Endodermal cell (in vitro differentiated cells): ENCODE measurements at regions not wholly inside any gene's neighbourhood (a gene's known extent, or its start where the extent isn't known, plus 50 kb on each side); places are given as distances from the start of the nearest gene placed in this dataset.

Source experiments
- DNase-seq: peaks from one replicate; pipeline ENCODE4 v3.0.0-alpha.2; 2017
- H3K27ac ChIP-seq: 2 replicates; pipeline ENCODE4 v1.5.1; 2013; ENCODE audit warnings: mild to moderate bottlenecking, low read depth, low read length, moderate library complexity
- H3K27me3 ChIP-seq: 2 replicates; pipeline ENCODE4 v1.6.1; 2013; ENCODE audit warnings: mild to moderate bottlenecking, low read length, moderate library complexity; ENCODE audit not compliant: insufficient read depth, control insufficient read depth, poor library complexity, severe bottlenecking
- H3K36me3 ChIP-seq: 2 replicates; pipeline ENCODE4 v1.7.0; 2013; ENCODE audit warnings: mild to moderate bottlenecking, low read length, moderate library complexity; ENCODE audit not compliant: control insufficient read depth, insufficient read depth
- H3K4me1 ChIP-seq: one replicate; pipeline ENCODE4 v1.7.0; 2013; ENCODE audit warnings: low read length; ENCODE audit not compliant: control insufficient read depth, insufficient read depth
- H3K4me3 ChIP-seq: 2 replicates; pipeline ENCODE4 v1.5.1; 2013; ENCODE audit warnings: mild to moderate bottlenecking, low read length, moderate library complexity
- H3K9ac ChIP-seq: 2 replicates; pipeline ENCODE4 v1.6.1; 2013; ENCODE audit warnings: mild to moderate bottlenecking, low read length, moderate library complexity; ENCODE audit not compliant: poor library complexity, severe bottlenecking; ENCODE audit errors: extremely low read depth
- H3K9me3 ChIP-seq: 2 replicates; pipeline ENCODE4 v1.6.1; 2013; ENCODE audit warnings: mild to moderate bottlenecking, low read length, moderate library complexity; ENCODE audit not compliant: control insufficient read depth
- H3K27ac Mint-ChIP-seq: 2 replicates; pipeline ENCODE4 v1.8.0; 2020; ENCODE audit warnings: mixed read lengths
- H3K27me3 Mint-ChIP-seq: 2 replicates; pipeline ENCODE4 v1.8.0; 2021; ENCODE audit warnings: mild to moderate bottlenecking, mixed read lengths; ENCODE audit not compliant: insufficient read depth
- H3K36me3 Mint-ChIP-seq: 2 replicates; pipeline ENCODE4 v1.8.0; 2020; ENCODE audit warnings: low read depth, mixed read lengths
- H3K4me1 Mint-ChIP-seq: 2 replicates; pipeline ENCODE4 v1.8.0; 2020; ENCODE audit warnings: mixed read lengths
- H3K4me3 Mint-ChIP-seq: 2 replicates; pipeline ENCODE4 v1.8.0; 2020; ENCODE audit warnings: mild to moderate bottlenecking, moderate library complexity, mixed read lengths
- H3K9me3 Mint-ChIP-seq: 2 replicates; pipeline ENCODE4 v1.8.0; 2020; ENCODE audit warnings: mild to moderate bottlenecking, mixed read lengths
- WGBS, 2 experiments: methylation state at CpG; one replicate each; pipeline versions ENCODE4 v1.1.5 to v1.1.7; 2013; ENCODE audit warnings: missing lambda C conversion rate in 2 of 2, mixed read lengths in 1 of 2; ENCODE audit not compliant: insufficient coverage in 1 of 2, insufficient read length in 1 of 2; 5-methylcytosine and 5-hydroxymethylcytosine counted together
- TF ChIP-seq, protein P1 (sequence below): fragments of 200-600 bp; sonication (generic); conservative IDR thresholded peaks from 2 replicates; pipeline ENCODE4 v1.5.0; 2021; ENCODE audit warnings: antibody characterized with exemption, mild to moderate bottlenecking

GRCh38 chr7:45259966-45260646 is 102.5 kb downstream of the RAMP3 start:
- Histone ChIP-seq H3K9me3 (no peaks in the 10 kb centered on the region), H3K27me3 (peaks cover 11% of the 10 kb centered on the region), H3K27ac (no peak overlapping the region), H3K9ac (no peak overlapping the region), H3K4me3 (no peak overlapping the region), H3K36me3 (no peaks in the 10 kb centered on the region), H3K4me1 (no peaks in the 10 kb centered on the region)
- peaks cover 3% of the 10 kb centered on the region for H3K4me1 Mint-ChIP-seq
- peaks cover 21% of the 10 kb centered on the region for H3K9me3 Mint-ChIP-seq
- H3K27me3 Mint-ChIP-seq: peaks cover 18% of the 10 kb centered on the region
- H3K36me3 Mint-ChIP-seq: no peaks in the 10 kb centered on the region
- DNase-seq: peak; percentile 95
- TF ChIP-seq, protein P1, sequence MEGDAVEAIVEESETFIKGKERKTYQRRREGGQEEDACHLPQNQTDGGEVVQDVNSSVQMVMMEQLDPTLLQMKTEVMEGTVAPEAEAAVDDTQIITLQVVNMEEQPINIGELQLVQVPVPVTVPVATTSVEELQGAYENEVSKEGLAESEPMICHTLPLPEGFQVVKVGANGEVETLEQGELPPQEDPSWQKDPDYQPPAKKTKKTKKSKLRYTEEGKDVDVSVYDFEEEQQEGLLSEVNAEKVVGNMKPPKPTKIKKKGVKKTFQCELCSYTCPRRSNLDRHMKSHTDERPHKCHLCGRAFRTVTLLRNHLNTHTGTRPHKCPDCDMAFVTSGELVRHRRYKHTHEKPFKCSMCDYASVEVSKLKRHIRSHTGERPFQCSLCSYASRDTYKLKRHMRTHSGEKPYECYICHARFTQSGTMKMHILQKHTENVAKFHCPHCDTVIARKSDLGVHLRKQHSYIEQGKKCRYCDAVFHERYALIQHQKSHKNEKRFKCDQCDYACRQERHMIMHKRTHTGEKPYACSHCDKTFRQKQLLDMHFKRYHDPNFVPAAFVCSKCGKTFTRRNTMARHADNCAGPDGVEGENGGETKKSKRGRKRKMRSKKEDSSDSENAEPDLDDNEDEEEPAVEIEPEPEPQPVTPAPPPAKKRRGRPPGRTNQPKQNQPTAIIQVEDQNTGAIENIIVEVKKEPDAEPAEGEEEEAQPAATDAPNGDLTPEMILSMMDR: peak; percentile 99
- 18 to 28% methylated on average over 8 to 30 of the region's 30 CpGs for WGBS, 2 experiments
- H3K27ac Mint-ChIP-seq: no peak overlapping the region
- H3K4me3 Mint-ChIP-seq: no peak overlapping the region

GRCh38 chr7:45267262-45267661 is 109.7 kb downstream of the RAMP3 start:
- H3K4me1 ChIP-seq: no peaks in the 10 kb centered on the region
- H3K9me3 ChIP-seq: no peaks in the 10 kb centered on the region
- Mint-ChIP-seq H3K4me1 (no peaks in the 10 kb centered on the region), H3K9me3 (peaks cover 16% of the 10 kb centered on the region), H3K4me3 (no peak overlapping the region), H3K27me3 (peaks cover 21% of the 10 kb centered on the region), H3K36me3 (no peaks in the 10 kb centered on the region), H3K27ac (no peak overlapping the region)
- 45 to 61% methylated on average over 8 to 9 of the region's 9 CpGs for WGBS, 2 experiments
- peak; percentile 65 for DNase-seq
- H3K27ac ChIP-seq: no peak overlapping the region
- H3K27me3 ChIP-seq: peaks cover 14% of the 10 kb centered on the region
- TF ChIP-seq, protein P1: no peak
- H3K36me3 ChIP-seq: no peaks in the 10 kb centered on the region
- H3K4me3 ChIP-seq: no peak overlapping the region
- H3K9ac ChIP-seq: no peak overlapping the region

- Mint-ChIP-seq H3K9me3 (peaks cover 11% of the 10 kb centered on the region), H3K4me1 (no peaks in the 10 kb centered on the region), H3K27ac (no peak overlapping the region), H3K36me3 (no peaks in the 10 kb centered on the region), H3K4me3 (no peak overlapping the region), H3K27me3 (peaks cover 21% of the 10 kb centered on the region)
- WGBS, 2 experiments: 81 to 85% methylated on average over 2 to 3 of the region's 3 CpGs
- no peak overlapping the region for H3K4me3 ChIP-seq
- TF ChIP-seq, protein P1: no peak
- no peaks in the 10 kb centered on the region for H3K9me3 ChIP-seq
- no peak overlapping the region for H3K9ac ChIP-seq
- H3K27ac ChIP-seq: no peak overlapping the region
- H3K27me3 ChIP-seq: peaks cover 14% of the 10 kb centered on the region
- no peaks in the 10 kb centered on the region for H3K36me3 ChIP-seq
- no peaks in the 10 kb centered on the region for H3K4me1 ChIP-seq
- no peak for DNase-seq
Measured at GRCh38 chr7:45268013-45268412, 110.4 kb downstream of the RAMP3 start.
